Mucosa of descending colon (tissue), 3 donors: ENCODE measurements at regions not wholly inside any gene's neighbourhood (a gene's known extent, or its start where the extent isn't known, plus 50 kb on each side); places are given as distances from the start of the nearest gene placed in this dataset.

ENCODE experiments used
- ATAC-seq: fragments of 200-7000 bp; cut with Tn5 transposase; one replicate; pipeline ENCODE4 v1.9.1; 2020; ENCODE audit warnings: mild to moderate bottlenecking, moderate library complexity
- DNase-seq, 3 donors: peaks; one replicate each; pipeline ENCODE4 v3.0.0-alpha.2; 2020
- H3K36me3 ChIP-seq: fragments of 200-600 bp; one replicate; pipeline ENCODE4 v1.8.0; 2021; ENCODE audit warnings: low read depth, mild to moderate bottlenecking
- H3K4me1 ChIP-seq: fragments of 200-600 bp; one replicate; pipeline ENCODE4 v1.8.0; 2021; ENCODE audit warnings: low read depth, mild to moderate bottlenecking
- H3K4me3 ChIP-seq: fragments of 200-600 bp; one replicate; pipeline ENCODE4 v1.8.0; 2021; ENCODE audit warnings: mild to moderate bottlenecking
- H3K9me3 ChIP-seq: fragments of 200-600 bp; one replicate; pipeline ENCODE4 v1.8.0; 2021; ENCODE audit warnings: mild to moderate bottlenecking
- intact Hi-C, 2 donors: fragments of 100-400 bp; cut with DNase I in 1 of 2; cut with micrococcal nuclease in 1 of 2; formaldehyde crosslinking; loops; one replicate each; pipeline versions ENCODE4 v1.11.0 to v1.11.1; 2022; cut with DNase I, micrococcal nuclease
- TF ChIP-seq, protein P1 (sequence below): fragments of 200-600 bp; IDR thresholded peaks from one replicate; pipeline ENCODE4 v1.8.0; 2022; ENCODE audit warnings: antibody characterized with exemption, mild to moderate bottlenecking
- donor health status: DM: no; HTN: no; CAD: no; lungs with moderate emphysema.
- donor health status: DM: no; HTN: no; CAD: no.
- donor health status: DM: no; HTN: yes; CAD: no.

DNA sequence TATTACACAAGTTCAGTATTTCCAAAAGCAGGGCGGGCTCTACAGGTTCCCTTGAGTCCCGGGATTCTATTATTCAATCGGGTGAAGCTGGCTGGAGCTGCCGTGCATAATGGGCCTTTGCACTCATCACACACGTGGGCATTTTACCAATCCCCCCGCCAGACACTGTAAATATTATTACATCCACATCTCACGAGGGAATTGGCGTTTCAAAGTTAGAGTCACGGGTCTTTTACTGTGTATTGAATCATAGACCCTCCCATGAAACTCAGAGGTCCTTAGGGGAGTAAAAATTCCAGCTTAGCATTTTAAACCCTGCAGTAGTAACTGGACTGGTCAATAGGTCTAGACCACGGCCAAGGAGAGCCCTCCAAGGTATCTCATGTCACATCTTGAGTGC, 70.3 kb downstream of the MAP1LC3B2 start:
- no peaks in the 10 kb centered on the region for H3K4me1 ChIP-seq
- ATAC-seq (no peak), DNase-seq (no peak)
- no peak overlapping the region for H3K4me3 ChIP-seq
- H3K36me3 ChIP-seq: no peaks in the 10 kb centered on the region
- no peaks in the 10 kb centered on the region for H3K9me3 ChIP-seq
- intact Hi-C loops: no loop called here
- TF ChIP-seq, protein P1, sequence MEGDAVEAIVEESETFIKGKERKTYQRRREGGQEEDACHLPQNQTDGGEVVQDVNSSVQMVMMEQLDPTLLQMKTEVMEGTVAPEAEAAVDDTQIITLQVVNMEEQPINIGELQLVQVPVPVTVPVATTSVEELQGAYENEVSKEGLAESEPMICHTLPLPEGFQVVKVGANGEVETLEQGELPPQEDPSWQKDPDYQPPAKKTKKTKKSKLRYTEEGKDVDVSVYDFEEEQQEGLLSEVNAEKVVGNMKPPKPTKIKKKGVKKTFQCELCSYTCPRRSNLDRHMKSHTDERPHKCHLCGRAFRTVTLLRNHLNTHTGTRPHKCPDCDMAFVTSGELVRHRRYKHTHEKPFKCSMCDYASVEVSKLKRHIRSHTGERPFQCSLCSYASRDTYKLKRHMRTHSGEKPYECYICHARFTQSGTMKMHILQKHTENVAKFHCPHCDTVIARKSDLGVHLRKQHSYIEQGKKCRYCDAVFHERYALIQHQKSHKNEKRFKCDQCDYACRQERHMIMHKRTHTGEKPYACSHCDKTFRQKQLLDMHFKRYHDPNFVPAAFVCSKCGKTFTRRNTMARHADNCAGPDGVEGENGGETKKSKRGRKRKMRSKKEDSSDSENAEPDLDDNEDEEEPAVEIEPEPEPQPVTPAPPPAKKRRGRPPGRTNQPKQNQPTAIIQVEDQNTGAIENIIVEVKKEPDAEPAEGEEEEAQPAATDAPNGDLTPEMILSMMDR: no peak

DNA sequence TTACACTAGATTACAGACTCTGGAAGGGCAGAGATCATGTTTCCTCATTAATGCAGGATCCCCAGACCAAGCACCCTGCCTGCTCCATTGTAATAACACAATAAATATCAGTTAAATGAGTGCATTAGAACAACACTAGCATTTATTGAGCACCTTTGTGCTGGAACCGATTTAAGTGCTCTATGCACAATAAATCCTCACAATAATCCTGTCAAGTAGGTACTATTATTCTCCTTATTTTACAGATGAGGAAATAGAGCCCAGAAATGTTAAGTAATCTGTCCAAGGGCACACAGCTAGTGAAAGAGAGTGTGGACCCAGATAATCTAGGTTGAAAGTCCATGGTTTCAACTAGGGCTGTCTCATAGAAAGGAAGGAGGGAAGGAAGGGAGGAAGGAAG, 69.8 kb downstream of the MAP1LC3B2 start:
- Histone ChIP-seq H3K4me3 (no peak overlapping the region), H3K36me3 (no peaks in the 10 kb centered on the region), H3K4me1 (no peaks in the 10 kb centered on the region), H3K9me3 (no peaks in the 10 kb centered on the region)
- no peak for DNase-seq
- intact Hi-C loops: no loop called here
- TF ChIP-seq, protein P1: no peak
- ATAC-seq: no peak

DNA sequence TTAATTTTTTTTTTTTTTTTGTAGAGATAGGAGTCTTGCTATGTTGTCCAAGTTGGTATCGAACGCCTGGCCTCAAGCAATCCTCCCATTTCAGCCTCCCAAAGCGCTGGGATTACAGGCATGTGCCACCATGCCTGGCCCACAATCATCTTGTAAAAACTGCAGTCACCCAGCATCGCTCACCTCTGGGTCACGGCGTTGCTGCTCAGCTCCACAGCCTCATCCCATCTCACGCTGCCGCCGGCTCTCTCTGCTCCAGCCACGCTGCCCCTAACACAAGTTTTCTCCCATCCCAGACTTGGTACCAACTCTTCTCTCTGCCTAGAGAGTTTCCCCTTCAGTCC, 69.2 kb downstream of the MAP1LC3B2 start:
- ATAC-seq: no peak
- DNase-seq: no peak
- no peaks in the 10 kb centered on the region for H3K4me1 ChIP-seq
- intact Hi-C loops: no loop called here
- H3K4me3 ChIP-seq: no peak overlapping the region
- no peaks in the 10 kb centered on the region for H3K36me3 ChIP-seq
- H3K9me3 ChIP-seq: no peaks in the 10 kb centered on the region
- TF ChIP-seq, protein P1: no peak
